HFFc6 (cell line): ENCODE measurements at regions not wholly inside any gene's neighbourhood (a gene's known extent, or its start where the extent isn't known, plus 50 kb on each side); places are given as distances from the start of the nearest gene placed in this dataset.

Experiments used
- DNase-seq: peaks from one replicate; pipeline ENCODE4 v3.0.0-alpha.2; 2018
- H3K27ac Mint-ChIP-seq: 2 replicates; pipeline ENCODE4 v1.8.0; 2020; ENCODE audit warnings: mild to moderate bottlenecking, mixed read lengths
- H3K27me3 Mint-ChIP-seq: 2 replicates; pipeline ENCODE4 v1.8.0; 2021; ENCODE audit warnings: mild to moderate bottlenecking, moderate library complexity, mixed read lengths; ENCODE audit not compliant: insufficient read depth
- H3K36me3 Mint-ChIP-seq: 2 replicates; pipeline ENCODE4 v1.8.0; 2021; ENCODE audit warnings: low read depth, mixed read lengths
- H3K4me1 Mint-ChIP-seq: 2 replicates; pipeline ENCODE4 v1.8.0; 2020; ENCODE audit warnings: low read depth, mixed read lengths
- H3K4me3 Mint-ChIP-seq: 2 replicates; pipeline ENCODE4 v1.8.0; 2020; ENCODE audit warnings: mild to moderate bottlenecking, moderate library complexity, mixed read lengths
- H3K9me3 Mint-ChIP-seq: 2 replicates; pipeline ENCODE4 v1.8.0; 2020; ENCODE audit warnings: mild to moderate bottlenecking, mixed read lengths
- TF ChIP-seq, protein P1 (sequence below): fragments of 200-600 bp; sonication (generic); IDR thresholded peaks from 2 replicates; pipeline ENCODE4 v1.5.0; 2021; ENCODE audit warnings: antibody characterized with exemption, mild to moderate bottlenecking

DNA sequence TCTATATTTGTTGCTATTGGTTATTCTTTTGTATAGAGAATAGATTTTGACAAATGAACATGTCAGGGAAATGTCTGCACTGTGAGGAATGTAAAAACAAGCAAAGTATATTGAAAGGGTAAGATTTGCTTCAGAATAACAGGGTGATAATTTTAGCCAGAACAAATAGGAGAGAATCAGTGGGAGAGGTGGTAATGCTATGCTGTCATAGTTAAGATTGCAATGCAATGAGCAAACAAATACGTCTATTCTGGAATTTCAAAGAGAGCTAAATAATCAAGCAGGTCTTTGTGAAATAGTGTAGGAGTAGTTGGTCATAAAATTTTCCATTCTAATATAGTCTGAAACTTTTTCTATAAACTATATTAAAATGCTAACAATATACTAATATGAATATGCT lies 1478.4 kb downstream of the TECRL start:
- H3K27me3 Mint-ChIP-seq = no peaks in the 10 kb centered on the region
- TF ChIP-seq, protein P1, sequence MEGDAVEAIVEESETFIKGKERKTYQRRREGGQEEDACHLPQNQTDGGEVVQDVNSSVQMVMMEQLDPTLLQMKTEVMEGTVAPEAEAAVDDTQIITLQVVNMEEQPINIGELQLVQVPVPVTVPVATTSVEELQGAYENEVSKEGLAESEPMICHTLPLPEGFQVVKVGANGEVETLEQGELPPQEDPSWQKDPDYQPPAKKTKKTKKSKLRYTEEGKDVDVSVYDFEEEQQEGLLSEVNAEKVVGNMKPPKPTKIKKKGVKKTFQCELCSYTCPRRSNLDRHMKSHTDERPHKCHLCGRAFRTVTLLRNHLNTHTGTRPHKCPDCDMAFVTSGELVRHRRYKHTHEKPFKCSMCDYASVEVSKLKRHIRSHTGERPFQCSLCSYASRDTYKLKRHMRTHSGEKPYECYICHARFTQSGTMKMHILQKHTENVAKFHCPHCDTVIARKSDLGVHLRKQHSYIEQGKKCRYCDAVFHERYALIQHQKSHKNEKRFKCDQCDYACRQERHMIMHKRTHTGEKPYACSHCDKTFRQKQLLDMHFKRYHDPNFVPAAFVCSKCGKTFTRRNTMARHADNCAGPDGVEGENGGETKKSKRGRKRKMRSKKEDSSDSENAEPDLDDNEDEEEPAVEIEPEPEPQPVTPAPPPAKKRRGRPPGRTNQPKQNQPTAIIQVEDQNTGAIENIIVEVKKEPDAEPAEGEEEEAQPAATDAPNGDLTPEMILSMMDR = no peak

DNA sequence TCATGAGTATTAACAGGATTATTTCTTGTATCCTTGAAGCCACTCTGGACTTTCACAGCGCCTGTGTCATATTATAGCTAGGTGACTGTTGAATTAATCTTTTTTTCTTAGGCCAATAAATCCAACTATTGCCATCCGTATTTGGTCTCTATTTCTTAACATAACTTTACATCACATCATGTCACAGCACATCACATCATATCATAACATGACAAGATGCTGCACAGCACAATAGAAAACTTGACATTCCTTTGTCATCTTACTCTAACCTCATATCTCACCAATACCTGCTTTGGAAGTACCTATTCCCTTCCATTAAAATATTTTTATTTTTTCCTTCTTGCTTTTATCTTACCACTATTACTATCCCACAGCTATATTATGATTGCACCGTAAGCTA lies 1480.8 kb downstream of the TECRL start:
- H3K36me3 Mint-ChIP-seq = no peaks in the 10 kb centered on the region
- H3K27ac Mint-ChIP-seq = no peak overlapping the region
- no peak overlapping the region for H3K4me3 Mint-ChIP-seq
- no peaks in the 10 kb centered on the region for H3K4me1 Mint-ChIP-seq
- TF ChIP-seq, protein P1 = no peak
- H3K9me3 Mint-ChIP-seq = peaks cover 18% of the 10 kb centered on the region
- H3K27me3 Mint-ChIP-seq = no peaks in the 10 kb centered on the region
- DNase-seq = no peak

More for the DNA sequence above, 1478.4 kb downstream of the TECRL start:
- Mint-ChIP-seq H3K4me1 (no peaks in the 10 kb centered on the region), H3K27ac (no peak overlapping the region), H3K9me3 (peaks cover 32% of the 10 kb centered on the region), H3K4me3 (no peak overlapping the region), H3K36me3 (no peaks in the 10 kb centered on the region)
- no peak for DNase-seq

DNA sequence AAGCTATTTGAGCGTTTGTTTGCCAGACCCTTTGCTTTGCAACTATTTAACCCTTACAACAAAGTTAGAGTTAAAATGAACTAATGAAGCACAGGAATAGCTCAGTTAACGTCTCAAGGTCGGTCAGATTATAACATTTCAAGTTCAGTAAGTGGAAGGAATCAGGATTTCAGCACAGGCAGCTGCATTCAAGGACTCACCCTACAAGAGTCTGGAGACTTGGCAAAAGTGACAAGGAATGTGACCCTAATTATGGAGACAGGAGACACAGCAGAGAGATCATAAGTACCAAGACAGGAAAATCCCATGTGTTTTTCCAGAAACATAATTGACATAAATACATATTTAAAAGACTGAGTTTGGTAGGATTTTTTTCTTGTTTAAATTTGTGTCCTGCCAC lies 1481.7 kb downstream of the TECRL start:
- TF ChIP-seq, protein P1 = no peak
- Mint-ChIP-seq H3K36me3 (no peaks in the 10 kb centered on the region), H3K4me3 (no peak overlapping the region), H3K27ac (no peak overlapping the region), H3K4me1 (no peaks in the 10 kb centered on the region), H3K9me3 (peaks cover 20% of the 10 kb centered on the region), H3K27me3 (no peaks in the 10 kb centered on the region)
- DNase-seq = no peak

DNA sequence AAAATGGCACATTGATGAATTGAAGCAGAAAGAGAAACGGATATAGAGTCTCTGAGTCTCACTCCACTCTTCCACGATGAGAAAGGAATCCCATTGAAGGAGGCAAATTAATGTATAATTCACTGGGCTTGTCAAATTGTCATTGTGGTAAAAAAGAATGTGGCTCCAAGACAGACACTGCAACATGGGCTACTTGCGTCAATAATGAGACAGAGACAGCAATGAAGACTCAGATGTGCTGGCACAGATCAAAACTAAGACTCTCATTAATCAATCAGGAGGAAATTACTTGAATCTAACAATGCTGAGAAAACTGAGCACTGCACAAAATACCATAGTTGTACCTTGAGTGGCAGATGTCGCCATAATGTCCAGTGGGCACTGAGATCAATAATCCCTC lies 1485.5 kb downstream of the TECRL start:
- Mint-ChIP-seq H3K27me3 (no peaks in the 10 kb centered on the region), H3K4me3 (no peak overlapping the region), H3K9me3 (peaks cover 13% of the 10 kb centered on the region), H3K27ac (no peak overlapping the region), H3K4me1 (no peaks in the 10 kb centered on the region), H3K36me3 (no peaks in the 10 kb centered on the region)
- TF ChIP-seq, protein P1 = no peak
- no peak for DNase-seq

DNA sequence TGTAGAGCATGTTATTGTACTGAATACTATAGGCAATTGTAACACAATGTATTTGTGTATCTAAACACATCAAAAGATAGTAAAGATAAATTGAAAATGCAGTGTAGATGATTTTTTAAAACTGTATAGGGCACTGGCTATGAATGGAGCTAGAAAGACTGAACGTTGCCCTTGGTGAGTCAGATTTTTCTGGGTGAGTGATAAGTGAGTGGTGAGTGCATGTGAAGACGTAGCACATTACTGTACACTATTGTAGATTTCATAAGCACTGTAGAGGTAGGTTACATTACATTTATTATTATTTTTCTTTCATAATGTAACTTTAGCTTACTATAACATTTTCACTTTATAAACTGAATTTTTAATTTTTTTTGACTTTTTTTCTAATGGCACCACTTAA lies 1491.6 kb downstream of the TECRL start:
- TF ChIP-seq, protein P1 = no peak
- H3K4me1 Mint-ChIP-seq = no peaks in the 10 kb centered on the region
- no peak overlapping the region for H3K4me3 Mint-ChIP-seq
- peaks cover 5% of the 10 kb centered on the region; the same call in 1 of the 2 replicates for H3K9me3 Mint-ChIP-seq
- H3K36me3 Mint-ChIP-seq = no peaks in the 10 kb centered on the region
- no peak for DNase-seq
- no peaks in the 10 kb centered on the region for H3K27me3 Mint-ChIP-seq
- H3K27ac Mint-ChIP-seq = no peak overlapping the region

DNA sequence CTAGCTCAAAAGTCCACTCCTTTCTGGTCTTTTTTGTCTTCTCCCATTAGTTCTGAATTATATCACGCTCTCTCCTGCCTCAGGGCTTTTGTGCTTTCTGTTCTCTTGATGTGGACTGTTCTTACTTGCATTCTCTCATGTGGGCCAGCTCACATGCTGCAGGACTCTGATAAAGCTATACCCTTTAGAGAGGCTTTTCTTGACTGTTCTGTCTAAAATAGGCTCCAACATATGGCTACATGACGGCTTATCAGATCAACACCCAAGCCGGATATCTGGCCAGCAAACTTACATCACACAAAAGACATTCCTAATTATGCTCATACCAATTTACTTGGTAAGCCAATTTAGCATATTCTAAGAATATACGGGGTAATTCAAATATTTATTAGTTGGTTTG lies 1494.5 kb downstream of the TECRL start:
- TF ChIP-seq, protein P1 = no peak
- no peak for DNase-seq
- H3K27me3 Mint-ChIP-seq = no peaks in the 10 kb centered on the region
- no peak overlapping the region for H3K27ac Mint-ChIP-seq
- peaks cover 14% of the 10 kb centered on the region for H3K9me3 Mint-ChIP-seq
- no peaks in the 10 kb centered on the region for H3K36me3 Mint-ChIP-seq
- no peaks in the 10 kb centered on the region for H3K4me1 Mint-ChIP-seq
- H3K4me3 Mint-ChIP-seq = no peak overlapping the region
